HL-60 (cell line): ENCODE measurements at regions not wholly inside any gene's neighbourhood (a gene's known extent, or its start where the extent isn't known, plus 50 kb on each side); places are given as distances from the start of the nearest gene placed in this dataset.

ENCODE experiments used
- CTCF ChIP-seq: IDR thresholded peaks from one replicate; pipeline ENCODE4 v1.5.1; 2011; ENCODE audit warnings: low read length, control low read depth, inconsistent platforms; ENCODE audit not compliant: insufficient read depth
- GABPA ChIP-seq: IDR thresholded peaks from 2 replicates; pipeline ENCODE4 v1.6.1; 2012; ENCODE audit warnings: low read depth
- POLR2AphosphoS5 ChIP-seq: IDR thresholded peaks from 2 replicates; pipeline ENCODE4 v1.6.1; 2012; ENCODE audit warnings: low read depth
- REST ChIP-seq: IDR thresholded peaks from 2 replicates; pipeline ENCODE4 v1.6.1; 2012; ENCODE audit warnings: low read depth; ENCODE audit not compliant: insufficient replicate concordance

- TF ChIP-seq CTCF: no peak
- no peak for TF ChIP-seq POLR2AphosphoS5
- no peak for TF ChIP-seq GABPA
- no peak for TF ChIP-seq REST
These were observed 69.5 kb downstream of the CCR1 start for GRCh38 chr3:46138581-46138980.
